Left hindlimb (tissue), 1 donor: ENCODE measurements at regions not wholly inside any gene's neighbourhood (a gene's known extent, or its start where the extent isn't known, plus 50 kb on each side); places are given as distances from the start of the nearest gene placed in this dataset.

Source experiments
- DNase-seq: peaks from one replicate; pipeline ENCODE4 v3.0.0-alpha.2; 2018

DNA sequence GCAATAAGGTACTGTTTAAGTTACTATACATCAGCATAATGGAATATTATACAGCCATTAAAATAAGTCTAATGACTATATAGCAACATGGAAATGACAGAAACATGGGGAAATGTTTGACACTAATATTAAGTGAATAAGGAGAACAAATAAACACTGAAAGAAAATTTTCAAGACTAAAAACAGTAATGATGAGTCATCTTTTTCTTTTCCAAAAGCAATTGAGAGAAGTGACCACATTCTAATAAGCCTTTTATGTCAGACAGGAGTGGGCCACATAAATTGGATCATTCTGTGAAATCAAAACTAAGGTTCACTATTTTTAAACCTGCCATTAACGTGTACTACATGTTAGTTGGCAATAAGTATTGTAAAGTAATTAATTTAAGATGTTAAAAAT lies 187.5 kb downstream of the AHR start:
- DNase-seq: no peak

DNA sequence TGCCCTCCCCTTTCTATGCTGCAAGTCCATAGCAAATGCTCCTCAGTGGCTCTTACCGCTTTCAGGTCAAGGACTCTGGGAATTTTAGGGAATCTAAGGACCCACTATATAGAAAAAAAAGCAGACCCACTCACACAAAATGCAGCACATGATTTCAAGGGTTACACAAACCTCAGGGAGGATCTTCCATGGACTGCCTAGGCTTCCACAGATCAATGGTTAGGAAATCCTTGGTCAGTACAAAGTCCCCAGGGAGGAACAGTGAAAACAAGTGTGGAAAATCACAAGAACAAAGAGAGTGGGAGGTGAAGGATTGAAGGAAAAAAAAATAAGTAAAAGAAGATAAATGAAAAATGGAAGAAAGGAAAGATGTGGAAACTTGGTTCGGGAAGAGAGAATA lies 188.4 kb downstream of the AHR start:
- DNase-seq: no peak

DNA sequence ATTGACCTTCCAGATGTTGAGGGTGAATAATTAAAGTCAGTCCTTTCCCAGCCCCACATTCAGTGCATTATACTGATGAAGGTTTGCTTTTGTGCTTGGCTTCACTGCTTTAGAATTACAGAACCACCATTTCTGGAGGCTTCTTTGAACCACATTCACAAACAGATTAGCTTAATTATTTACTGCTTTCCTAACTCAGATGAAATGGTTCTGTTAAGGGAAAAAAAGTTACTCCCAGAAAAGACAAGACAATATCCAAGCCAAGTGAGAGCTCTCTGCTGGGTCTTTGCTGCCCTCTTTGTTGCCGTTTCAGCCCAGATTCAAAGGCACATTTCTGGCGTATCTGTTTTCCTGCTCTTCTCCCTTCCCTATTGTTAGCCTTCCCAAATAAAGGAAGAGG lies 188.9 kb downstream of the AHR start:
- DNase-seq: no peak

DNA sequence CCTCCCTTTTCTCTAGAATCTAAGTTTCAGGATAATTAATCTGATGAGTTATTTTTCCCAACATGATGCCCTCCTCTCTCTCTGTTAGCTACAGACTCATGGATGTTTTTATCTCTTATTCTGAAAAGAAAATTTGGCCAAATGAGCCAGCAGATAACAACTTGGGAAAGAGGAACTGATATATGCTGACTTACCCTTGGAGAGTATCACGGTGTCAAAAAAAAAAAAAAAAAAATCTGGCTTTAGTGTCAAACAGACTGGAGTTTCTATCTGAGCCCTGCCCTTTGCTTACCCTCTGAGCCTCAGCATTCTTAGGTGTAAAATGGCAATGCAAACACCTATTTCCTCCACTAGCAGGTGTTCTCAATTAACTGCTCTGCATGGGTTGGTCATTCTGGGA lies 190.4 kb downstream of the AHR start:
- no peak for DNase-seq

DNA sequence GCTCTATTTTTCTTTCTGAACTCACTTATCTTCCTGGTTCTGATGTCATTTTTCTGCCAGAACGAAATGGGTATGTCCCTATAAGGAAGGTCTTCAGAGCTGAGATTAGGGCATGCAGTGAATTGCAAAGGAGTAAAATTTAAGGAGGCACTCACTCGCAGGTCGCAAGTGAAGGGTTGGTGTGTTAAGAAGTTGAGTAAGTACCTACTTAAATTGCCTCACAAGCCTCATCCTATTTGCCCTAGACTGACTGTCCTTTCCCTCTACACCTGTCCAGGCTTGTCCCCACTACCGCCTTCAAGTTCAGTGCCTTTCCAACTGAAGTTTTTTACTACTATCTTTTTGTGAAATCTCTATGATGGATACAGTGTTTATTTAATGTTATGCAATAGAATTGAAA lies 191.5 kb downstream of the AHR start:
- DNase-seq: no peak

DNA sequence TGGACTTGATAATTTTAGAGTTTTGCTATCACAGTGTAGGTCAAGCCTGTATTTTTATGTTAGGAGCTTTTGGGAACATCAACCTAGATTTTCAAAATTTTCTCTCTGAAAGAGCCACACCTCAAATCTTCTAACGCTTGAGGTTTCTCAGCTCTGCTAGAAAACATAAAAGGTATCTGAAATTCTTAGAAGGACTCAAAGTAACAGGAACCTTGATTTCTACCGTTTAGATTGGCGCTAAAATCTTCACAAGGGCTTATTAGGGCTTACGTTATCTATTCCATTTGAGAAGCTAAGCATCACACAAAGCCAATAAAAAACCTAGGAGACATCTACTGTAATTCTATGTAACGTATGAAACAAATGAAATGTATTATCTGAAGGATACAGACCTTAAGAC lies 192.4 kb downstream of the AHR start:
- DNase-seq: no peak

DNA sequence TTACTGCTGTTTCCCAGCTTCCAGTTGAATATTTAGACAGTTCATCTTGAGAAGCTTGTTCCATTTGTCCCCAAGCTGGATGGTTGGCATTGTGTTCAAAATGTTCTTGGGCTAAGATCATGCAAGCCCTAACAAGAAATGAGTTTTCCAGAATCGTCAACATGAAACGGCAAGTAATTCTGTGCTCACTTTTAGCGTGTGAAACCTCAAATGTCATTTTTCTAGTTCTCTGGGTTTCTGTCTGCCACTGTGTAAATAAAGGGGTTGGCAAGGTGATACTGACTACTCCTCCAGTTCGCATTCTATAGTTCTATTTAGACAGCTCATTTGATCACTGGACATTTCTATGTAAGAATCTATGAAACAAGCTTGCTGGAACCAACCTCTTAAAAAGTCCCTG lies 194.0 kb downstream of the AHR start:
- DNase-seq: no peak

DNA sequence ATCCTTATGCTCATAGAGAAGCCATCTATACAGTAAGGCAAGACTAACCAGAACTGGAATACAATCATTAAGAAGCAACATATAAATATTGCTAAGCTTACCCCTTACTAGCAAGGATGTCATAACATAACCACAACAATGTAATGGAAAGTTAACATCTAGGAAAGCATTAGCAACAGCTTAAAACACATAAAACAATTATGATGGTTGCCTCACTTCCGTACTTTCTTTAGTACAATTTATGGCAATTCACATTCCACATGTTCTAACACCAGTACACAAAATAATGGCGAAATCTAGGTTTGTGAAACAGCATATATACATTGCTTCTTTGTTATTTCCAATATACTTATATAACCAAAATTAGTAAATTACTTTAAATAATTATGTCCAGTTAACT lies 195.0 kb downstream of the AHR start:
- no peak for DNase-seq

DNA sequence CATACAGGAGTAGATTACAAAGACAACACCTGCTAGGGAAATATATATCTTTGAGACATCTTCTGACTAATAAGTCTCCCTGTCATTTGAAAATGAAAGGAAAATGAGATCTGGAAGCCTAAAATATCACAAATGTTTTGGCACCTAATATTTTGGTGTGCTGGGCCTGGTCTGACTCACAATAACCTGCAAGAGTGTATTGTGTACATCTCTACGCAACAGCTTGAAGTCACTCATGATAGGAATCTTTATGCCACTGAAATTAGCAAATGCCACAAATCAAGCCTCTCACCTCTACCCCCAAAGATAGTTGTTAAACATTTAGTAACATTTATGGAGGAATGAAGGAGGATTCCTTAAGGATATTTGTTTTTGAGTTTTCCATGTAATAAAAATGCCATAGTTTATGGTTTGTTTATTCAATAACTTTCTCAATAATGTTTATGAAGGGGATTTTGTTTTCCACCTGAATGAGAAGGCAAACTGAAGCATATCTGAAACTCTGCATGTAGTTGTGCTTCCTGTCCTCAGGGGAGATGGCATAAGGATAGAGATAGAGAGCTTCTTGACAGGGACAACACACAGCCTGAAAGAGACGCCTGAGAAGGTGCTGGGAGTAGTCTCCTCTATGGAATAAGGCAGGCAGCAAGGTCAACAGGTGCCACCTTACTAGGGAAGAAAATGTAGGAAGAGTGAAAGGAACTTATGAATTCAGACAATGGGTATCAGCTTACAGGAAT lies 197.4 kb downstream of the AHR start:
- no peak for DNase-seq

DNA sequence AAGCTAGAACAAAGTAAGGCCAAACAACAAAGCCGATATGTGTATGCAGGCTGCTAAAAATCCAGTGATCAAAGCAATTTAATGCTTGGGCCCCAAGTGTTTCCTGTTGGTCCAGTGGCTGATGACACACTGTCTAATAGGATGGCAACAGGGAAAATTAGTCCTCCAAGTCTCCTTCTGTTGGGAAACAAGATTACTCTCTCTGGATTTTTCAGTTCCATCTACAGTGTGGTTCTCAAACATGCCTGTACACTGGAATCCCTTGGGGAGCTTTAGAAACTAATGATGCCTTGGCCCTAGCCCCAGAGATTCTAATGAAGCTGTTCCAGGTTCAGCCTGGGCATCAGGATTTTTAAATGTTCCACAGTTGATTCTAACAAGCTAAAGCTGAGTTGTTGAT lies 198.7 kb downstream of the AHR start:
- DNase-seq: no peak

DNA sequence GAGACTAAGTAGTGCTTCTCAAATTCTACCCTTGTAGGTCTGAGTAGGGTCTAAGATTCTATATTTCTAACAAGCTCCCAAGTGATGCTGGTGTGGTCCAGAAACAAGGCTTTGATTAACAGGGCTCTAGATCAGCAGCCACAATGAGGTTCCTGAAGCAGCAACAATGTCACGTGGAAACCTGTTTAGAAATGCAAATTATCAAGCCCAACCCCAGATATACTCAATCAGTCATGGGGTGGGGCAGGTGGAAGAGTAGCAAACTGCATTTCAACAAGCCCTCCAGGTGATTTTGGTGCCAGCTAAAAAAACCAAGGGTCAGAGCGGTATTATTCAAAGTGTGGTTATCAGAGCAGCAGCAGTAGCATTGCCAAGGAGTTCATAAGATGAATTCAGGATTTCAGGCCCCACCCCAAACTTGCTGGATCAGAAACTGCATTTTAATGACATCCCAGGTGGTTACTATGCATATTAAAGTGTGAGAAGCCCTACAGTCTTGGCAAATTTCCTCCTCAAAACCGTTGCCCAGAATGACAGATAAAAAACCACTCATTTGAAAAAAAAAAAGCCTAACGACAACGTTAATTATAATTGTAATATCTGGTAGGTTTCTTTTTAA lies 199.2 kb downstream of the AHR start:
- no peak for DNase-seq

DNA sequence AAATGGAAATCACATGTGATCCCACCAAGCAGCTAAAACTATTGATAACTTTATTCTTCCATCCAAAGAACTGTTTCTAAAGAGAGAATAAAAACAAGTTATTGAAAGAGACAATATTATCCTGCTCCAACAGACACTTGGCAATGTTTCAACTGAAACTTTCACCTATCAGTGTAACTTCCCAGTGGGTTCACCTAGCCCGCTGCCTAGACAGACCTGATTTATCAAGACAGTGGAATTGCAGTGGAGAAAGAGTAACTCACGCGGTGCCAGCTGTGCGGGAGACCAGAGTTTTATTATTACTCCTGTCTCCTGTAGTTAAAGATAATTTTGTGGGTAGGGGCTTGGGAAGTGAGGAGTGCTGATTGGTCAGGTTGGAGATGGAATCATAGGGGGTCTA lies 199.8 kb downstream of the AHR start:
- no peak for DNase-seq

DNA sequence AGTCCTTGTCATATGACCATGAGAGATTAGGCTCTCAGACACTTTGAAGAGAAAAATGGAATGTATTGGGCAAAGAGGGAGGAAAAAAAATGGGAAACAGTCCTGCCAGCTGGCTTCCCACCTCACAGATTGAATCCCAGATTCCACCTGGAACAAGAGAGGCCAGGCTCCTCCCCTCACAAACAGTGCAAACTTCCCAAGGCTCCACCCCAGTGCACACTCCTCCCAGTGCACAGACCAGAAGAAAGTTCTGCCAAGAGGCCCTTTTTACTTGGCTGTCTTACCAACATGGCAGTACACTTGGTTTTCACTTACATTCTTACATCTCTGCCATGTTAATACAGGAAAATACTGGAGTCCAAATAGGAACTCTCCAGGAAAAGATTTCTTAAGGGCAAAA lies 202.3 kb downstream of the AHR start:
- DNase-seq: peak; percentile 67

DNA sequence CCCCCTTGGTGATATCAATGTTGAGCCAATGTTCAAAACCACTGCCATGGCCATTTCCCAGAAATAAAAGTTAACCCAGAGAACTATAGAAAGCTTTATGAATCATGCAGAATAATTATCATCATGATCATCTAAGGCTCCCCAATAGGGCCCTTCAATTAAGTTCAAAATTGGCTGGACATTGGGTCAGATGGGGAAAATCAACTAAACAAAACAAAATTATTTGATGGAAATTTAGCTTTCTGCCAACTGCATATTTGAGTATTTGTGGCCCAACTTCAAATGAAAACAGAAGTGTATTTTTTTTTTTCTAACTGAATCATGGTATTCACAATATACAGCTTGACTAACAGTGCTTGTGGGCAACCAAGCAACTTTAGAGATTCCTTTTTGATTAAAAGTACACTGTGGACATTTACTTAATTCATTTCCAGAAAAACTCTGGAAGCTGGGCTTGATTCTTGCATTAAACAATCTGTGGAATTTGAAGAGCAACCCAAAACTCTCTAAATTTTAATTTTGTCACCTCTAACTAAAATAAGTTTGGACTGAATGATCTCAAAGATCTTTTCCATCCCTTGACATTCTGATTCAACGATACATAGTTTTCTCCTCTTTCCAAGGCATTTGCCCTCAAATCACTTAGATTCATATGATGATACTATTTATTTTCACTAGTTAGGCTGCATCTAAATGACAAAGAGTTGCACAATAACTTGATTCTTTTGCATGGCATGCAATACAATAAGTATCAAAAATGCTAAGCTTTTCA lies 203.2 kb downstream of the AHR start:
- no peak for DNase-seq

DNA sequence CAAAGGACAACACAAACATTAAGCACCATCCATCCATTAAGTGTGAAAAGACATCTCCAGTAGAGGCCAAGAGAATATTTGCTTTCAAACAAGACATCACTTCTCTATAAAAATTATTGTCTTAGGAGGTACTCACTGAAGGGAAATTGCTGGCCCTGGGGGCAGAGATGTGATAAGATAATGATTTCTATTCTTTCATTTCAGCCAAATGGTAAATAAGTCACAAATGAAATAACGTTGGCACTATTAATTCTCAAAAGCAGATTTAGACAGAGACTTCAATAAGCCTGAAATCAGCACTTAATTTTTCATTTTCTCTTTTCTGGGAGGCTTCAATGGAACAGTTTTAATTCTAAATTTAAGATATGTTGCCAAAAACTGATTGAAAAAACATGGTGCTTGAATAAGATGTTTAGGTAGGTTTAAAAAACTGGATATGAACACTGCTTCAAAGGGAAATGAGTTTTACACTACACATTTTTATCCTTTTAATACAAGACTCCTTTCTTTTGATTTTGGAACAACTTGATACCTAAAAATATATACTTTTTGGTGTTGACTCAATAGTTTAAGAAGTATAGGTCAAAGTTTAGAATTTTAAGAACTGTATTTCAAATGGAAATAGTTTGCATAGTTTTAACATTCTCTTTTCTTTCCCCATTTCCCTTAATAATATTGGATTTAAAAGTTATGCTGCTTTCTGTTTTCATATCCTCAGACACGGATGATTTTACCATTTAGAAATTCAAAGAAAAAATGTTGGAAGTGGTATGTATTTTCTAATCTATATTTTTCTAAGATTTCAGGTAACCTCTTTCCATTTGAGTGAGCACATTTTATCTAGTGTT lies 204.0 kb downstream of the AHR start:
- DNase-seq: no peak

DNA sequence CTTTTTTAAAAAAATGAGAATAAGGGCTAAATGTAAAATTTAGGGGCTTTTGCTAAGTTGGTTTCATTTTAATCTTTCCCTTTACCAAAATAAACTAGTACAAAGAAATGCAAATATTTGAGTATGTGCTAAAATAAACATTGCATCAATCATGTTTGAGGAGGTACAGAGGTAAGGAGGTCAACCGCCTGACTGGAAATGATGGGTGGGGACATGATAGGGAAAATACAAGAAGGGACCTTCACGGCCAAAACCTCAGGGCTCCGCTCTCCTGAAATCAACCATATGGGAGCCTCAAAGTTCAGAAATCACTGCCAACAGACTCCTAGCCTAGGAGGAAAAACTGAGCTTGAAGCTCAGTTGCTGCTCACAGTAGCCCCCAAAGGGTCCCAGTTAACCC lies 207.6 kb downstream of the AHR start:
- no peak for DNase-seq

DNA sequence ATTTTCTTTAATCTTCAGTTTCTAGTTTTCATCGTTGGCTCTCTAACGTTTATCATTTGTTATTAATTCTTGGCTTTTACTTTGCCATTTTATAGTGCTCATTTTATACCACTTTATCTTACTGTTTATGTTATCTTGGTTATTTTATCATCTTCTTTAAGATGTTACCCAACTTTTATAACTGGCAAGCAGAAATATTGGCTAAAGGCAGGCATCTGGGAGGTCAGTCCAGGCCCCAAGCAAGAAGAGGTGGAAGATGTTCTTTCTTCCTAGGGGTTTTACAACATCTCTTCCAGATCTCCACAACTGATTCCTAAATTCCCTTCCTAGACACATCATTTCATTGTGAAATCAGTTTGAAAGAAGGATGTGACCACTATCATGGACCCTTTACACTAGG lies 208.1 kb downstream of the AHR start:
- DNase-seq: no peak

DNA sequence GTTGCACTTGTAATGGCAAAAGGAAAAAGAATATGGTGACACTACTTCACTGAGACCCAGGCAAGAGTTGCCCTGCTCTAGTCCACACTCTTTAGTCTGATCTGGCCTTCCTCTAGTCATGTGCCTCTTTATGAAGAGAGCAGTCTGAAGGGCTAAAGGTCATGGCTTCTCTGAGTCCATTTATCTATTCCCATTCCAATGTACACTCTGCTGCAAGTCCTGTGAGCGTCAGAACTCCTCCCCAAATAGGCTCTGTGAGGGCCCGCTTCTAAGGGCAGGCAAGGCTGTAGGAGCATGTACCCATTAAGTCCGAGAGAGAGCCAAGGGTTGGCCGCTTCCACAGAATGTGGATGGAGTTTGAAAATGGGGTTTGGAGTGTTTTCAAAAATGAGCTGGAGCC lies 209.3 kb downstream of the AHR start:
- DNase-seq: no peak

DNA sequence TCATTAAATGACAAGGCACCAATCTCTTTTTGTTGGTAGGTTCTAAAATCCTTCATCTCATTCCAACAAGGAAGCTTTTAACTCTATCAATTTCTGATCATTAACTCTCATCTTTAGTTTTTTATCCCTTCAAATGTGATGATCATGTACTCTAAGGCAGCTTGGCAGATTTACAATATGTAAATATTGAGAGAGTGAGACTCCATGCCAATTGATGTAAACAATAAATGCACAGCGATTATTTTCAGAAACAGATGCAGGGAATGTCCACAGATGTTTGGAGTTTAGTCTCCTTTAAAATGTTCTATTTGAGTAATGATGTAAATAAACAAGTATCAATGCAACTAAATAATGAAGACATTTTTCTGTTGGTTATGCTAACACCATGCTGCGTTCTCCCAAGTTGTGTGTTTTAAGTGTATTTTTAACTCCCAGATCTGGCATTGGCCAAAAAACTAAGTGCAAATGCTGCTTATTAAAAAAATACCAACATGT lies 213.8 kb downstream of the AHR start:
- no peak for DNase-seq

DNA sequence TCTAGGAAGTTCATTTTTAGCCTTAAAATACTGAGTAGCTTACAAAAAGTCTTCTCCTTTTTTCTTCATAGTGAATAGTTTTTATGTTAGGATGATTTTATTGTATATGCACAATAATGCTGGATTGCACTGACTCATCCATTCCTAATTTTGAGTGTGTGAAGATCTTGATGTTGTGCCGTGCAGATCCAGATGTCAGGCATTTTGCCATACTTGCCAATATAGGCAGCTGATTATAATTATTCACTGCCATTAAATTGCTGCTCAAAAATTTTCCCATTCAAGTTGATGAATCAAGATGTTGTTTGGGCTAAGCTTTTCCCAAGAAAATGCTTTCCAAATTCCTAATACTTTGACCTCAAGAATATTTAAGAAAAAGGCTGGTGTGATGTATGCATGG lies 218.3 kb downstream of the AHR start:
- no peak for DNase-seq

DNA sequence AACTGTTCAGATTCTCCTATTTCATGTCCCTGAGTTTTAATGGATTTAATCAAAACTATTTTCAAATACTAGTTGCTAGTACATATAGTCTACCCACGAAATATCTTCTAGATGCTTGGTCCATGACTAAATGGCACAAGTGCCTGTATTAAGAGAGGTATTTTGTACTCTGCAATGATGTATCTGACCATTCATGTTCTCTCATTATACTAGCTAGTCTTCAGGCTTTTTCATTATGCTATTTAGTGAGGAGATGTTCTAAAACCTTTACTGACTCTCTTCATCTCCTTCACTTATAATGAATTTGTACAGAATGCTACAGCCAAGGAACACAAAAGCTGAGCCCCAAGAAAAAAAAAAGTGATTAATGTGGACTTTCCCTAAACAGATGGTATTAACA lies 222.5 kb downstream of the AHR start:
- no peak for DNase-seq

DNA sequence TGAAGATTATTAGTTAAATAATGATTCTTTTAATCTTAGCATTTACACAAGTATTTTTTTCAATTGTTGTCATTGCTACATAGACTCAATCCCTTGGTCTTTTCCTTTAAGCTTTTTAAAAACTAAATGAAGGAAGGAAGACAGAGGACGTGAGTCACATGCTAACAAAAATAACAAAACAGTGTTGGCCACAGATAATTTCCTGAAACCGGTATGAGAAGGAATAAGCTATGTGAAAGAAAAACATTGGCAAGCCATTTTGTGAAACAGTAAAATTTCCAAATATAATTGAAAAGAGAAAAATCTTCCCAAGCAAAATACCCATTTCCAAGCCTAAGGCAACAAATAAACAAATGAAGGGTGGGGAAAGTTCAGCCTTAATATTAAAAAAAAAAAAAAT lies 223.0 kb downstream of the AHR start:
- no peak for DNase-seq
